GM21526 (cell line): ENCODE measurements at regions not wholly inside any gene's neighbourhood (a gene's known extent, or its start where the extent isn't known, plus 50 kb on each side); places are given as distances from the start of the nearest gene placed in this dataset.

ENCODE experiments used
- ATAC-seq: cut with Tn5 transposase; IDR thresholded peaks from one replicate; pipeline ENCODE4 v1.9.1; 2021; ENCODE audit warnings: moderate library complexity; ENCODE audit not compliant: unreplicated experiment, low FRiP score

- ATAC-seq, result no peak
Observed at GRCh38 chr18:11279461-11279860, 130.1 kb upstream of the PIEZO2 start.

- ATAC-seq, result no peak
Observed at GRCh38 chr18:11276678-11277077, 127.3 kb upstream of the PIEZO2 start.

GRCh38 chr18:11274144-11274794 is 124.9 kb upstream of the PIEZO2 start:
- ATAC-seq, result no peak

GRCh38 chr18:11272516-11272915 is 123.1 kb upstream of the PIEZO2 start:
- no peak for ATAC-seq

- no peak for ATAC-seq
Observed at GRCh38 chr18:11271954-11272353, 122.6 kb upstream of the PIEZO2 start.

GRCh38 chr18:11269257-11269656 is 119.9 kb upstream of the PIEZO2 start:
- no peak for ATAC-seq

GRCh38 chr18:11268741-11269233 is 119.4 kb upstream of the PIEZO2 start:
- ATAC-seq, result no peak

GRCh38 chr18:11268153-11268552 is 118.8 kb upstream of the PIEZO2 start:
- no peak for ATAC-seq

GRCh38 chr18:11266781-11267480 is 117.6 kb upstream of the PIEZO2 start:
- ATAC-seq, result no peak

- ATAC-seq, result no peak
Observed at GRCh38 chr18:11261486-11261885, 112.1 kb upstream of the PIEZO2 start.

- no peak for ATAC-seq
Observed at GRCh38 chr18:11260961-11261461, 111.6 kb upstream of the PIEZO2 start.

- ATAC-seq, result no peak
Observed at GRCh38 chr18:11259469-11260150, 110.2 kb upstream of the PIEZO2 start.

- ATAC-seq, result no peak
Observed at GRCh38 chr18:11258039-11258610, 108.8 kb upstream of the PIEZO2 start.

GRCh38 chr18:11256251-11256650 is 106.9 kb upstream of the PIEZO2 start:
- no peak for ATAC-seq

- no peak for ATAC-seq
Observed at GRCh38 chr18:11251891-11252270, 102.5 kb upstream of the PIEZO2 start.

- no peak for ATAC-seq
Observed at GRCh38 chr18:11251229-11251890, 102.0 kb upstream of the PIEZO2 start.

- no peak for ATAC-seq
Observed at GRCh38 chr18:11249391-11249790, 100.0 kb upstream of the PIEZO2 start.

GRCh38 chr18:11247381-11247970 is 98.1 kb upstream of the PIEZO2 start:
- ATAC-seq, result no peak

GRCh38 chr18:11246495-11247300 is 97.3 kb upstream of the PIEZO2 start:
- ATAC-seq, result no peak
